CD4-positive, alpha-beta T cell treated with Interleukin-6 for 4 hours (primary cell): ENCODE measurements at regions not wholly inside any gene's neighbourhood (a gene's known extent, or its start where the extent isn't known, plus 50 kb on each side); places are given as distances from the start of the nearest gene placed in this dataset.
"Not testable (repeated sequence)": the region's sequence is repeated elsewhere in the genome, so short reads cannot be mapped to it uniquely, and the experiment has no call there.

ENCODE experiments used
- DNase-seq: peaks from one replicate; pipeline ENCODE4 v3.0.0-alpha.2; 2020; ENCODE audit warnings: mixed read lengths

GRCh38 chr5:67732471-67732870 is 483.1 kb upstream of the PIK3R1 start:
- DNase-seq = no peak

- no peak for DNase-seq
These were observed 483.7 kb upstream of the PIK3R1 start for GRCh38 chr5:67731886-67732285.

GRCh38 chr5:67730917-67731474 is 484.6 kb upstream of the PIK3R1 start:
- DNase-seq = no peak

- no peak for DNase-seq
These were observed 487.1 kb upstream of the PIK3R1 start for GRCh38 chr5:67728326-67728890.

GRCh38 chr5:67725604-67726003 is 490.0 kb upstream of the PIK3R1 start:
- no peak for DNase-seq

GRCh38 chr5:67724412-67725135 is 491.0 kb upstream of the PIK3R1 start:
- no peak for DNase-seq

GRCh38 chr5:67723873-67724272 is 491.7 kb upstream of the PIK3R1 start:
- no peak for DNase-seq

GRCh38 chr5:67722582-67722981 is 493.0 kb upstream of the PIK3R1 start:
- not testable (repeated sequence) for DNase-seq

- DNase-seq = no peak
These were observed 495.3 kb upstream of the PIK3R1 start for GRCh38 chr5:67720162-67720772.

- no peak for DNase-seq
These were observed 505.4 kb upstream of the CD180 start for GRCh38 chr5:67702008-67702407.

GRCh38 chr5:67699560-67699959 is 503.0 kb upstream of the CD180 start:
- DNase-seq = no peak

- DNase-seq = no peak
These were observed 499.8 kb upstream of the CD180 start for GRCh38 chr5:67696446-67696845.

GRCh38 chr5:67695369-67695768 is 498.8 kb upstream of the CD180 start:
- no peak for DNase-seq

GRCh38 chr5:67694810-67695191 is 498.2 kb upstream of the CD180 start:
- no peak for DNase-seq

GRCh38 chr5:67693956-67694809 is 497.6 kb upstream of the CD180 start:
- no peak for DNase-seq

- DNase-seq = no peak
These were observed 490.1 kb upstream of the CD180 start for GRCh38 chr5:67686746-67687145.

GRCh38 chr5:67681703-67682102 is 485.1 kb upstream of the CD180 start:
- DNase-seq = no peak

- no peak for DNase-seq
These were observed 483.5 kb upstream of the CD180 start for GRCh38 chr5:67680099-67680498.

GRCh38 chr5:67679184-67679841 is 482.7 kb upstream of the CD180 start:
- no peak for DNase-seq

GRCh38 chr5:67678594-67678993 is 482.0 kb upstream of the CD180 start:
- no peak for DNase-seq

- DNase-seq = no peak
These were observed 480.9 kb upstream of the CD180 start for GRCh38 chr5:67677422-67677970.

- no peak for DNase-seq
These were observed 480.3 kb upstream of the CD180 start for GRCh38 chr5:67676863-67677262.
